Osteocyte (in vitro differentiated cells): ENCODE measurements at regions not wholly inside any gene's neighbourhood (a gene's known extent, or its start where the extent isn't known, plus 50 kb on each side); places are given as distances from the start of the nearest gene placed in this dataset.

ENCODE experiments used
- DNase-seq: peaks from one replicate; pipeline ENCODE4 v3.0.0; 2021; ENCODE audit warnings: mixed read lengths; ENCODE audit not compliant: unreplicated experiment; ENCODE audit errors: extremely low spot score
- H3K27ac Mint-ChIP-seq: one replicate; pipeline ENCODE4 v1.8.0; 2021; ENCODE audit warnings: mild to moderate bottlenecking, mixed read lengths; ENCODE audit not compliant: unreplicated experiment
- H3K27me3 Mint-ChIP-seq: one replicate; pipeline ENCODE4 v1.8.0; 2021; ENCODE audit warnings: mixed read lengths; ENCODE audit not compliant: unreplicated experiment
- H3K36me3 Mint-ChIP-seq: one replicate; pipeline ENCODE4 v1.8.0; 2021; ENCODE audit warnings: mixed read lengths; ENCODE audit not compliant: unreplicated experiment
- H3K4me1 Mint-ChIP-seq: one replicate; pipeline ENCODE4 v1.8.0; 2021; ENCODE audit warnings: mixed read lengths; ENCODE audit not compliant: unreplicated experiment
- H3K4me3 Mint-ChIP-seq: one replicate; pipeline ENCODE4 v1.8.0; 2021; ENCODE audit warnings: mild to moderate bottlenecking, moderate library complexity, mixed read lengths; ENCODE audit not compliant: unreplicated experiment
- H3K9me3 Mint-ChIP-seq: one replicate; pipeline ENCODE4 v1.8.0; 2021; ENCODE audit warnings: mixed read lengths; ENCODE audit not compliant: unreplicated experiment
- CTCF ChIP-seq: fragments of 200-600 bp; sonication (generic); IDR thresholded peaks from 2 replicates; pipeline ENCODE4 v1.5.0; 2021; ENCODE audit warnings: antibody characterized with exemption, mild to moderate bottlenecking, moderate library complexity

DNA sequence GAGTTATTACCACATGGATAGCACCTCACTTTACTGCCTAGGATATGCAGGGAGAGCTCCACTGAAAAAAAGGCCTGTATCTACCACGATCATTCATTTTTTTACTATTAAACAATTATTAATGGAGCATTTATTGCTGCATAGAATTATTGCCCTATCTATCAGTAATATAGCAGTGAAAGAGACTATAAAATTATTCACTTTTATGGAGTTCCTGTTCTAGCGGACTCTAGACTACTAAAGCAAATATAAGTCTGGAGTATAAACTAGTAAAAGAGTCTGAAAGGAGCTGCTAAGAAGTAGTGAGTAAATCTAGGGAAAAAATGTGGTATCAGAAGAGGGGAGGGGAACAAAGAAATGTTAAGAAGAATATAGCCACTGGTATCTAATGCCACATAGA is 150.4 kb upstream of the CYLC2 start:
- H3K4me1 Mint-ChIP-seq, result no peaks in the 10 kb centered on the region
- no peak overlapping the region for H3K27ac Mint-ChIP-seq
- peaks cover 6% of the 10 kb centered on the region for H3K9me3 Mint-ChIP-seq
- no peak for DNase-seq
- no peaks in the 10 kb centered on the region for H3K27me3 Mint-ChIP-seq
- H3K4me3 Mint-ChIP-seq, result no peak overlapping the region
- no peaks in the 10 kb centered on the region for H3K36me3 Mint-ChIP-seq
- no peak for TF ChIP-seq CTCF

DNA sequence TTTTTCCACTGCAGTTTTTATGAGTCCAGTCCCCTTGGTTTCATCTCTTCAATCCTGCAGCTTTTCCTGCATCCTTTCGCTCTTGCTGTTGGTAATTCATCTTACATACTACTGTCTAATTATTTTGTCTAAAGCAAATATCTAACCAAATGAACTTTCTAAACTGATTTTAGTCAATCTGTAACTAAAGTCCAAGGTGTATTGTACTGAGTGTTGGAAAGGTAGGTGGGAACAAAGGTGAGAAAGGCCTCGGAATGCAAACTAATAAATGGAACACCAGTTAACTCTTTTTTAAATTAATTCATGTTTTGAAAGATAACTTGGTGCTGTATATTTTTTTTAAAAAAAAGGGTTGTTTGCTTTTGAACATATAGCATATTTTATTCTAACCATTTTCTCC is 152.7 kb upstream of the CYLC2 start:
- H3K27me3 Mint-ChIP-seq, result no peaks in the 10 kb centered on the region

DNA sequence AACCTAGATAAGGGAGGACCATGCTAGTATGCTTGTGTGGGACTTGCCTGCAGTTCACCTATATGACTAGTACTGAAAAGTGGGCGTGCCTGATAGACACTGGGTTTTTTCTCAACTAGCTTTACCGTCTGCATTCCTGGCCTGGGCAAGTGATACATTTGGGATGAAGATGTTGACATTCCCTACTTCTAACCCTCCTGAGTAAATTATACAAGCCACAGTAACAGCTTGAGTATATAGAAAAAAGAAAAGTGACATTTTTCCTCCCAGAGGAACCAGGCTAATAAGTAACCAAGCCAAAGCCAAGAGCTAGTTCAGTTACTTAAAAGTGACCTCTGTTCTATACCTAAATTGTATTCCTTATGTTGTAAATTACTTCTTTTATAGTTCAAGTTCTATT is 153.8 kb upstream of the CYLC2 start:
- TF ChIP-seq CTCF, result no peak
- no peak overlapping the region for H3K27ac Mint-ChIP-seq
- no peak for DNase-seq
- no peaks in the 10 kb centered on the region for H3K36me3 Mint-ChIP-seq
- no peaks in the 10 kb centered on the region for H3K4me1 Mint-ChIP-seq
- H3K4me3 Mint-ChIP-seq, result no peak overlapping the region
- peaks cover 2% of the 10 kb centered on the region for H3K27me3 Mint-ChIP-seq
- H3K9me3 Mint-ChIP-seq, result no peaks in the 10 kb centered on the region

More for the DNA sequence above, 152.7 kb upstream of the CYLC2 start:
- H3K4me1 Mint-ChIP-seq, result no peaks in the 10 kb centered on the region
- no peak overlapping the region for H3K27ac Mint-ChIP-seq
- DNase-seq, result no peak
- H3K36me3 Mint-ChIP-seq, result no peaks in the 10 kb centered on the region
- no peak overlapping the region for H3K4me3 Mint-ChIP-seq
- no peak for TF ChIP-seq CTCF
- peaks cover 5% of the 10 kb centered on the region for H3K9me3 Mint-ChIP-seq

DNA sequence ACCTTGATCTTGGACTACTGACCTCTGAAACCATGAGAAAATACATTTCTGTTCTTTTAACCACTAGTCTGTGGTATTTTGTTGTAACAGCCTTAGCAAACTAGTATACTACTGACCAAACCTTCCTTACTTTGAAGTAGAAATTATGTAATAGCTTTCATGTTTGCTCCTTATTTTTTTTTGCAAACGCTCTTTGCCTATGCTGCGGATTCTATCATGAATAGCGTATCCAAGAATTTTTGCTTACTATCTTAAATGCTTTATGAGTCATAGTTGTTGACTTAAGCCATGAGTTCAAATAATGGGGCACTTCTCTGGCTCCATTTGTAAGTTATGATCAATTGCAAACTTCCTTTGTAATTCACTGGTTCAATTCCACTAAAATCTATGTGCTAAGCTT is 154.8 kb upstream of the CYLC2 start:
- DNase-seq, result no peak
- TF ChIP-seq CTCF, result no peak
- no peaks in the 10 kb centered on the region for H3K36me3 Mint-ChIP-seq
- no peaks in the 10 kb centered on the region for H3K9me3 Mint-ChIP-seq
- H3K27ac Mint-ChIP-seq, result no peak overlapping the region
- H3K4me1 Mint-ChIP-seq, result no peaks in the 10 kb centered on the region
- H3K27me3 Mint-ChIP-seq, result peaks cover 2% of the 10 kb centered on the region
- no peak overlapping the region for H3K4me3 Mint-ChIP-seq

GRCh38 chr9:102832814-102833213 is 162.3 kb upstream of the CYLC2 start:
- H3K9me3 Mint-ChIP-seq, result no peaks in the 10 kb centered on the region

More at GRCh38 chr9:102832814-102833213, 162.3 kb upstream of the CYLC2 start:
- DNase-seq, result no peak
- Mint-ChIP-seq H3K36me3 (no peaks in the 10 kb centered on the region), H3K4me1 (no peaks in the 10 kb centered on the region), H3K4me3 (no peak overlapping the region), H3K27me3 (peaks cover 2% of the 10 kb centered on the region), H3K27ac (no peak overlapping the region)
- TF ChIP-seq CTCF, result peak; percentile 17
